Breast epithelium (tissue), 3 donors: ENCODE measurements at regions not wholly inside any gene's neighbourhood (a gene's known extent, or its start where the extent isn't known, plus 50 kb on each side); places are given as distances from the start of the nearest gene placed in this dataset.

Experiments used
- POLR2A ChIP-seq: fragments of 450-650 bp; IDR thresholded peaks from one replicate; pipeline ENCODE4 v1.6.1; 2016; ENCODE audit warnings: antibody characterized with exemption, mild to moderate bottlenecking, moderate library complexity
- TF ChIP-seq, protein P1 (sequence below), 3 donors: fragments of 450-650 bp; IDR thresholded peaks; one replicate each; pipeline ENCODE4 v1.5.1; 2016 to 2017; ENCODE audit warnings: antibody characterized with exemption in 3 of 3, mild to moderate bottlenecking in 3 of 3, moderate library complexity in 3 of 3

DNA sequence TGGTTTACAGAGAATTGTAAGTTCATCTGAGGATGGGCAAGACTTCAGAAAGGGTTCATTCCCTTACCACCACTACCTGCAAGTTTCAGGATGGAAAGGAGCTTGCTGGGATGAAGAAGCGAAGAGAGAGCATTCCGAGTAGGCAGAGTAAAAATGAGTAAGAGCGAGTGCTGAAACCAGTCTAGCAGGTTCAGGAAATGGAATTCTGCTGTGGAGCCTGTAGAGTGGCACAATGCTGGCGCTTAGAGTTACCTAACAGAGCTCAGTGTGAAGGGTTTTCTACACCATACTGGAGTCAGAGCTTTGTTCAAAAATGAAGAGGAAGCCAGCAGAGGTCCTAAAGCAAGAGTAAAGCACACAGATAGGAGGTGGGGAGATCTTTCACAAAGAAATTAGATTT lies 179.2 kb upstream of the ZC3H12C start:
- no peak for TF ChIP-seq POLR2A
- TF ChIP-seq, protein P1, sequence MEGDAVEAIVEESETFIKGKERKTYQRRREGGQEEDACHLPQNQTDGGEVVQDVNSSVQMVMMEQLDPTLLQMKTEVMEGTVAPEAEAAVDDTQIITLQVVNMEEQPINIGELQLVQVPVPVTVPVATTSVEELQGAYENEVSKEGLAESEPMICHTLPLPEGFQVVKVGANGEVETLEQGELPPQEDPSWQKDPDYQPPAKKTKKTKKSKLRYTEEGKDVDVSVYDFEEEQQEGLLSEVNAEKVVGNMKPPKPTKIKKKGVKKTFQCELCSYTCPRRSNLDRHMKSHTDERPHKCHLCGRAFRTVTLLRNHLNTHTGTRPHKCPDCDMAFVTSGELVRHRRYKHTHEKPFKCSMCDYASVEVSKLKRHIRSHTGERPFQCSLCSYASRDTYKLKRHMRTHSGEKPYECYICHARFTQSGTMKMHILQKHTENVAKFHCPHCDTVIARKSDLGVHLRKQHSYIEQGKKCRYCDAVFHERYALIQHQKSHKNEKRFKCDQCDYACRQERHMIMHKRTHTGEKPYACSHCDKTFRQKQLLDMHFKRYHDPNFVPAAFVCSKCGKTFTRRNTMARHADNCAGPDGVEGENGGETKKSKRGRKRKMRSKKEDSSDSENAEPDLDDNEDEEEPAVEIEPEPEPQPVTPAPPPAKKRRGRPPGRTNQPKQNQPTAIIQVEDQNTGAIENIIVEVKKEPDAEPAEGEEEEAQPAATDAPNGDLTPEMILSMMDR (IDR thresholded peaks at IDR 0.05) = no peak
